Activated CD8-positive, alpha-beta T cell treated with anti-CD3 and anti-CD28 coated beads for 36 hours (primary cell): ENCODE measurements at regions not wholly inside any gene's neighbourhood (a gene's known extent, or its start where the extent isn't known, plus 50 kb on each side); places are given as distances from the start of the nearest gene placed in this dataset.

Source experiments
- ATAC-seq: fragments of 200-7000 bp; cut with Tn5 transposase; one replicate; pipeline ENCODE4 v1.10.0; 2021; ENCODE audit warnings: mild to moderate bottlenecking, moderate library complexity
- CTCF ChIA-PET: fragments of 350-600 bp; sonication (Branson Sonifier 250); formaldehyde crosslinking; loops from one replicate; lab custom pipeline; 2021; ENCODE audit warnings: antibody characterized with exemption; lab: Charles Lee
- POLR2A ChIA-PET: fragments of 350-600 bp; sonication (Branson Sonifier 250); formaldehyde crosslinking; loops from one replicate; lab custom pipeline; 2021; ENCODE audit warnings: antibody characterized with exemption; lab: Charles Lee
- DNase-seq: peaks from one replicate; pipeline ENCODE4 v3.0.0-alpha.2; 2020
- H3K27ac Mint-ChIP-seq: one replicate; pipeline ENCODE4 v1.8.0; 2021; ENCODE audit warnings: mild to moderate bottlenecking, mixed read lengths
- H3K27me3 Mint-ChIP-seq: one replicate; pipeline ENCODE4 v1.8.0; 2021; ENCODE audit warnings: mixed read lengths
- H3K36me3 Mint-ChIP-seq: one replicate; pipeline ENCODE4 v1.8.0; 2021; ENCODE audit warnings: low read depth, mixed read lengths
- H3K4me1 Mint-ChIP-seq: one replicate; pipeline ENCODE4 v1.8.0; 2021; ENCODE audit warnings: low read depth, mixed read lengths
- H3K4me3 Mint-ChIP-seq: one replicate; pipeline ENCODE4 v1.8.0; 2021; ENCODE audit warnings: mild to moderate bottlenecking, moderate library complexity, mixed read lengths
- H3K9me3 Mint-ChIP-seq: one replicate; pipeline ENCODE4 v1.8.0; 2021; ENCODE audit warnings: mixed read lengths
- CTCF ChIP-seq: fragments of 200-600 bp; IDR thresholded peaks from one replicate; pipeline ENCODE4 v1.8.0; 2022; ENCODE audit warnings: antibody characterized with exemption, mild to moderate bottlenecking
- intact Hi-C: fragments of 100-400 bp; cut with micrococcal nuclease; formaldehyde crosslinking; loops from one replicate; pipeline ENCODE4 v1.10.0; 2022

DNA sequence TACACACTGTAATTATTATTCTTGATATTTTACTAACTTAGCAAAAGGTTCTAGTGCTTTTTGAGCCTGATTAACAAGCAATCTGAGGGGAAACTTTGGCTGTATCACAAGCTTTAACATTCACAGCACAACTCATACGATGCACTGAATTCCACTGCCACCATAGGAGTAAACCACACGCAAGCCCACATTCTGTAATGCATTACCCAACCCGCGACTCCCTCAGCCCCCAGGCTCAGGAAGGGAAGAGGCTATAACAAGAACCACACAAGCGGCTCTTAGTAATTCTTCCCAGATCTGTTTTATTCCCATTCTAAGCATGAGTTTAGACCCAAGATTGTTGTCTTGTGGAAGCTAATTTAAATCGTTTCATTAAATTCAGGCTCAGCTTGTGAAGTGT is 138.5 kb upstream of the TBL1X start:
- intact Hi-C loops = no loop called here
- H3K27ac Mint-ChIP-seq = no peak overlapping the region
- DNase-seq (no peak), ATAC-seq (no peak)
- no peaks in the 10 kb centered on the region for H3K27me3 Mint-ChIP-seq
- no peaks in the 10 kb centered on the region for H3K9me3 Mint-ChIP-seq
- TF ChIP-seq CTCF = no peak
- peaks cover 8% of the 10 kb centered on the region for H3K4me1 Mint-ChIP-seq
- CTCF ChIA-PET = no interaction called here
- H3K36me3 Mint-ChIP-seq = no peaks in the 10 kb centered on the region
- POLR2A ChIA-PET = no interaction called here
- no peak overlapping the region for H3K4me3 Mint-ChIP-seq

DNA sequence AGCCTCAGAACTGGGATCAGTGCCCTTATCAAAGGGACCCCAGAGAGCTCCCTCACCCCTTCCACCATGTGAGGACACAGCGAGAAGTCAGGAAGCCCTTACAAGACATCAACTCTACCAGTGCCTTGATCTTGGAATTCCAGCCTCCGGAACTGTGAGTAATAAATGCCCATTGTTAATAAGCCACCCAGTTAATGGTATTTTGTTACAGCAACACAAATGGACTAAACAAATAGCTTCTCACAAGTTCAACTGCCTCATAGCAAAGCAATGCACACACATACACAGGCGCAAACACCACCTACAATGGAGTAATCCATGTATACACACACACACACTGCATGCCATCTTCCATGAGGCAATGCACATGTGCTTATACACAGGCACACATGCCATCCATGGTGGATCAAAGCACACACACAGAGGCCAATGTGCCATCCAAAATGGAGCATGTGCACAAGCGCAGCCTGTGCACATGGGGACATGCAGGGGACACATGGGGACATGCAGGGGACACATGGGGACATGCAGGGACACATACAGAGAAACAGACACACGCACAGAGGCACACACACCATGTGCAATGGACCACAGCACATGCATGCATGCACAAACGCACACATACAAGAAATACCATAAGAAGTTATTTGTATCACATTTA is 137.6 kb upstream of the TBL1X start:
- no peak for DNase-seq
- Mint-ChIP-seq H3K27ac (no peak overlapping the region), H3K27me3 (no peaks in the 10 kb centered on the region), H3K9me3 (no peaks in the 10 kb centered on the region), H3K36me3 (no peaks in the 10 kb centered on the region), H3K4me3 (no peak overlapping the region), H3K4me1 (peaks cover 8% of the 10 kb centered on the region)
- no peak for ATAC-seq
- no peak for TF ChIP-seq CTCF
- intact Hi-C loops = no loop called here
- ChIA-PET POLR2A (no interaction called here), CTCF (no interaction called here)

- no peak for ATAC-seq
These were observed 137.1 kb upstream of the TBL1X start for GRCh38 chrX:9327747-9328145.

GRCh38 chrX:9329056-9329455 is 135.8 kb upstream of the TBL1X start:
- TF ChIP-seq CTCF = no peak
- POLR2A ChIA-PET = interaction anchor here (0.8 to 1.1 kb wide), 2 partner anchors 11 to 15 kb away, joined by 3 read pairs; no protein-coding TSS in a partner anchor
- CTCF ChIA-PET = no interaction called here
- no peak for DNase-seq
- H3K36me3 Mint-ChIP-seq = no peaks in the 10 kb centered on the region
- ATAC-seq = no peak
- H3K4me3 Mint-ChIP-seq = no peak overlapping the region
- no peaks in the 10 kb centered on the region for H3K9me3 Mint-ChIP-seq
- no peak overlapping the region for H3K27ac Mint-ChIP-seq
- intact Hi-C loops = no loop called here
- H3K27me3 Mint-ChIP-seq = no peaks in the 10 kb centered on the region
- H3K4me1 Mint-ChIP-seq = peaks cover 3% of the 10 kb centered on the region

More at GRCh38 chrX:9327747-9328145, 137.1 kb upstream of the TBL1X start:
- intact Hi-C loops = no loop called here
- H3K27me3 Mint-ChIP-seq = no peaks in the 10 kb centered on the region
- H3K4me1 Mint-ChIP-seq = peaks cover 8% of the 10 kb centered on the region
- H3K36me3 Mint-ChIP-seq = no peaks in the 10 kb centered on the region
- no peak overlapping the region for H3K4me3 Mint-ChIP-seq
- no peak overlapping the region for H3K27ac Mint-ChIP-seq
- H3K9me3 Mint-ChIP-seq = no peaks in the 10 kb centered on the region
- no peak for DNase-seq
- ChIA-PET CTCF (no interaction called here), POLR2A (no interaction called here)
- TF ChIP-seq CTCF = no peak

- intact Hi-C loops = no loop called here
- DNase-seq (no peak), ATAC-seq (no peak)
- Mint-ChIP-seq H3K4me1 (peaks cover 3% of the 10 kb centered on the region), H3K27ac (no peak overlapping the region), H3K9me3 (no peaks in the 10 kb centered on the region), H3K27me3 (no peaks in the 10 kb centered on the region), H3K36me3 (no peaks in the 10 kb centered on the region), H3K4me3 (no peak overlapping the region)
- CTCF ChIA-PET = no interaction called here
- POLR2A ChIA-PET = interaction anchor here (1.1 kb wide), 1 partner anchor 16 kb away, joined by 3 read pairs; no protein-coding TSS in a partner anchor
- no peak for TF ChIP-seq CTCF
These were observed 134.4 kb upstream of the TBL1X start for GRCh38 chrX:9330249-9330982.
